ENCODE measurements at regions not wholly inside any gene's neighbourhood (a gene's known extent, or its start where the extent isn't known, plus 50 kb on each side); places are given as distances from the start of the nearest gene placed in this dataset.
"Not testable (repeated sequence)": the region's sequence is repeated elsewhere in the genome, so short reads cannot be mapped to it uniquely, and the experiment has no call there.

DNA sequence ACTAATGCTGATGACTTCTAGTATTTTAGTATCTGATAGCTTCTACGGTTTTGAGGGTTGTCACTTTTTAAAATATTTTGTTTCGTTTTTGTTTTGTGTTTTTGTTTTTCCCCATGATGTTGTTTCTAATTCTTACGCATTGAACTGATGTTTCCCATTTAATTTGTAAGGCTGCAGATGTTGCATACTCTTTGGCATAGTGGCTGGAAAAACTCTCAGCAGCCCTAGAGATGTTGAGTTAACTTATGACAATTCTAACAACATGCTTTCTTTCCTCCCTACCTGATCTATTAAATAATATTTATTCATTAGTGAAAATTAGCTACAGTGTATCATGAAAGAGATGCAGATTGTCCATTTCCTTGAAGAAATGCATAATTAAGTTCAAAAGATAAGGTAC is 559.3 kb upstream of the GRM7 start:
- TF ChIP-seq, protein P1, sequence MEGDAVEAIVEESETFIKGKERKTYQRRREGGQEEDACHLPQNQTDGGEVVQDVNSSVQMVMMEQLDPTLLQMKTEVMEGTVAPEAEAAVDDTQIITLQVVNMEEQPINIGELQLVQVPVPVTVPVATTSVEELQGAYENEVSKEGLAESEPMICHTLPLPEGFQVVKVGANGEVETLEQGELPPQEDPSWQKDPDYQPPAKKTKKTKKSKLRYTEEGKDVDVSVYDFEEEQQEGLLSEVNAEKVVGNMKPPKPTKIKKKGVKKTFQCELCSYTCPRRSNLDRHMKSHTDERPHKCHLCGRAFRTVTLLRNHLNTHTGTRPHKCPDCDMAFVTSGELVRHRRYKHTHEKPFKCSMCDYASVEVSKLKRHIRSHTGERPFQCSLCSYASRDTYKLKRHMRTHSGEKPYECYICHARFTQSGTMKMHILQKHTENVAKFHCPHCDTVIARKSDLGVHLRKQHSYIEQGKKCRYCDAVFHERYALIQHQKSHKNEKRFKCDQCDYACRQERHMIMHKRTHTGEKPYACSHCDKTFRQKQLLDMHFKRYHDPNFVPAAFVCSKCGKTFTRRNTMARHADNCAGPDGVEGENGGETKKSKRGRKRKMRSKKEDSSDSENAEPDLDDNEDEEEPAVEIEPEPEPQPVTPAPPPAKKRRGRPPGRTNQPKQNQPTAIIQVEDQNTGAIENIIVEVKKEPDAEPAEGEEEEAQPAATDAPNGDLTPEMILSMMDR (IDR thresholded peaks at IDR 0.05) = no peak
- ATAC-seq = no peak
- CTCF ChIA-PET = no interaction called here

DNA sequence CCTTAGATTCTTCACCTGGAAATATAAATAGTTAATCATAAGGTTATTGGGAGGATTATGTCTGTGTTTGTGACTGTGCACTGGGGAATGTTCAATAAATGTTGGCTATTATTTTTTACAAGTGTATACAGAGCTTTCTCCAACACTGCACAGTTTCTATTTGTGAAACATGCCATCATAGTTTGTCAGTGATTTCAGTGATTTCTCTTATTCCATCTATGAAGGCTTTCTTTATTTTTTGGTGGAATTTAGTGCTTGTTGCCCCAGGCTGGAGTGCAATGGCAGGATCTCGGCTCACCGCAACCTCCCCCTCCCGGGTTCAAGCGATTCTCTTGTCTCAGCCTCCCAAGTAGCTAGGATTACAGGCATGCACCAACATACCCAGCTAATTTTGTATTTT is 545.0 kb upstream of the GRM7 start:
- no peaks in the 10 kb centered on the region for H3K4me1 Mint-ChIP-seq (ENCODE audit: low read depth)
- TF ChIP-seq, protein P1 (IDR thresholded peaks at IDR 0.05) = no peak
- no peak overlapping the region for H3K4me3 Mint-ChIP-seq
- intact Hi-C loops (cut with micrococcal nuclease) = no loop called here
- CTCF ChIA-PET = no interaction called here
- POLR2A ChIA-PET = no interaction called here
- DNase-seq (no peak), ATAC-seq (no peak)
- H3K27ac Mint-ChIP-seq = no peak overlapping the region
- no peaks in the 10 kb centered on the region for H3K36me3 Mint-ChIP-seq (ENCODE audit: low read depth)
- no peaks in the 10 kb centered on the region for H3K27me3 Mint-ChIP-seq
- peaks cover 7% of the 10 kb centered on the region for H3K9me3 Mint-ChIP-seq

More for the DNA sequence above, 559.3 kb upstream of the GRM7 start:
- intact Hi-C loops (cut with micrococcal nuclease) = no loop called here
- Mint-ChIP-seq H3K36me3 (ENCODE audit: low read depth) (no peaks in the 10 kb centered on the region), H3K4me3 (no peak overlapping the region), H3K27me3 (no peaks in the 10 kb centered on the region), H3K4me1 (ENCODE audit: low read depth) (no peaks in the 10 kb centered on the region), H3K9me3 (peaks cover 14% of the 10 kb centered on the region), H3K27ac (no peak overlapping the region)
- DNase-seq = no peak
- POLR2A ChIA-PET = no interaction called here

DNA sequence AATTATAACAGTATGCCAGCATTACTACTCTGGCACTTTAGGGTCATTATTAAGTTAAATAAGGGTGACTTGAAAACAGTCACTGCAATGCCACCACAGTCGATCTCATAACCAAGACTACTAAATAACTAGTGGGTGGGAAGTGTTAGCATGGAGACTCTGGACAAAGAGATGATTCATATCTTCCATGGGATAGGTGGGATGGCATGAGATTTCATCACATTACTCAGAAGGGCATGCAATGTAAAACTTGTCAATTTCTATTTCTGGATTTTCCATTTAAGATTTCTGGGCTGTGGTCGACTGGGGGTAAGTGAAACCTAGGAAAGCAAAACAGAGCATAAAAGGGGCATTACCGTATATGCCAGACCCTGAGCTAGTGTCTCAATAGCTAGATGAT is 538.9 kb upstream of the GRM7 start:
- TF ChIP-seq, protein P1 (IDR thresholded peaks at IDR 0.05) = no peak

DNA sequence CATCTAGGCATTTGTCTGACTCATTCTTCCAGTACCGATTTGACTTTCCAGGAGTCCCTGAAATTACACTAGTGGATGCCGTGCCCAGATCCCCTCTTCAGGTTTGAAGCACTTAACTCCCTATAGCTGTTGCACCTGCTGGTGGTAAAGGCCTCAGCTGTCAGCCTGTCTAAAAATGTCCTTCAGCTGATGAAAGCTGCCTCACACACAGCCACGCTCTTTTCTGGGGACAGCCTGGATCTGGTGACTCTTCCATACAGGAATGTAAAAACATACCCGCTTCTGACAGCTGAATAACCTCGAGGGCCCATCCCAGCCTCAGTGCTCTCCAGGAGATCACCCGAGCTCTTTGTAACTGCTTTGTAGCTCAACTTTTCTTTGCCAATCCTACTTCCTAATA is 534.1 kb upstream of the GRM7 start:
- ATAC-seq (no peak), DNase-seq (no peak)
- H3K27ac Mint-ChIP-seq = no peak overlapping the region
- H3K4me1 Mint-ChIP-seq (ENCODE audit: low read depth) = no peaks in the 10 kb centered on the region
- ChIA-PET POLR2A (no interaction called here), CTCF (no interaction called here)
- TF ChIP-seq, protein P1 (IDR thresholded peaks at IDR 0.05) = no peak
- H3K27me3 Mint-ChIP-seq = no peaks in the 10 kb centered on the region
- H3K36me3 Mint-ChIP-seq (ENCODE audit: low read depth) = no peaks in the 10 kb centered on the region
- no peak overlapping the region for H3K4me3 Mint-ChIP-seq
- intact Hi-C loops (cut with micrococcal nuclease) = no loop called here
- H3K9me3 Mint-ChIP-seq = peaks cover 6% of the 10 kb centered on the region

More for the DNA sequence above, 538.9 kb upstream of the GRM7 start:
- no peak overlapping the region for H3K27ac Mint-ChIP-seq
- DNase-seq (no peak), ATAC-seq (no peak)
- no peaks in the 10 kb centered on the region for H3K27me3 Mint-ChIP-seq
- intact Hi-C loops (cut with micrococcal nuclease) = no loop called here
- H3K36me3 Mint-ChIP-seq (ENCODE audit: low read depth) = no peaks in the 10 kb centered on the region
- ChIA-PET POLR2A (no interaction called here), CTCF (no interaction called here)
- H3K4me3 Mint-ChIP-seq = no peak overlapping the region
- no peaks in the 10 kb centered on the region for H3K4me1 Mint-ChIP-seq (ENCODE audit: low read depth)
- H3K9me3 Mint-ChIP-seq = peaks cover 4% of the 10 kb centered on the region

DNA sequence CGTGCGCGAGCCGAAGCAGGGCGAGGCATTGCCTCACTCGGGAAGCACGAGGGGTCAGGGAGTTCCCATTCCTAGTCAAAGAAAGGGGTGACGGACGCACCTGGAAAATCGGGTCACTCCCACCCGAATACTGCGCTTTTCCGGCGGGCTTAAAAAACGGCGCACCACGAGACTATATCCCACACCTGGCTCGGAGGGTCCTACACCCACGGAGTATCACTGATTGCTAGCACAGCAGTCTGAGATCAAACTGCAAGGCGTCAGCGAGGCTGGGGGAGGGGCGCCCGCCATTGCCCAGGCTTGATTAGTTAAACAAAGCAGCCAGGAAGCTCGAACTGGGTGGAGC is 520.0 kb upstream of the GRM7 start:
- DNase-seq; H3K4me1 Mint-ChIP-seq (ENCODE audit: low read depth); H3K27me3 Mint-ChIP-seq; CTCF ChIA-PET; ATAC-seq; H3K27ac Mint-ChIP-seq; POLR2A ChIA-PET; H3K4me3 Mint-ChIP-seq; intact Hi-C loops (cut with micrococcal nuclease); H3K9me3 Mint-ChIP-seq; H3K36me3 Mint-ChIP-seq (ENCODE audit: low read depth): not testable (repeated sequence)

- ChIA-PET POLR2A (no interaction called here), CTCF (no interaction called here)
- intact Hi-C loops (cut with micrococcal nuclease) = no loop called here
- H3K36me3 Mint-ChIP-seq (ENCODE audit: low read depth) = no peaks in the 10 kb centered on the region
- TF ChIP-seq, protein P1 (IDR thresholded peaks at IDR 0.05) = no peak
- ATAC-seq (no peak), DNase-seq (no peak)
- no peaks in the 10 kb centered on the region for H3K27me3 Mint-ChIP-seq
- peaks cover 6% of the 10 kb centered on the region for H3K9me3 Mint-ChIP-seq
- H3K4me3 Mint-ChIP-seq = no peak overlapping the region
- H3K27ac Mint-ChIP-seq = no peak overlapping the region
- no peaks in the 10 kb centered on the region for H3K4me1 Mint-ChIP-seq (ENCODE audit: low read depth)
These were observed 509.2 kb upstream of the GRM7 start for GRCh38 chr3:6351752-6352151.
